GM23338 (cell line): ENCODE measurements at regions not wholly inside any gene's neighbourhood (a gene's known extent, or its start where the extent isn't known, plus 50 kb on each side); places are given as distances from the start of the nearest gene placed in this dataset.

Source experiments
- ATAC-seq: fragments of 200-7000 bp; cut with Tn5 transposase; 3 replicates; pipeline ENCODE4 v1.9.1; 2020
- DNase-seq: peaks from one replicate; pipeline ENCODE4 v3.0.0-alpha.2; 2015; ENCODE audit warnings: low spot score
- H2AFZ ChIP-seq: fragments of 200-600 bp; sonication (generic); 2 replicates; pipeline ENCODE4 v1.8.0; 2016; ENCODE audit warnings: antibody characterized with exemption, mild to moderate bottlenecking, moderate library complexity
- H3F3A ChIP-seq: fragments of 200-600 bp; sonication (generic); replicated peaks from 2 replicates; pipeline ENCODE4 v1.8.0; 2017; ENCODE audit warnings: antibody characterized with exemption, mixed run types, low read depth
- H3K27ac ChIP-seq: fragments of 200-600 bp; sonication (generic); 2 replicates; pipeline ENCODE4 v1.6.1; 2016; ENCODE audit warnings: low read depth
- H3K27me3 ChIP-seq: fragments of 200-600 bp; sonication (generic); 2 replicates; pipeline ENCODE4 v1.8.0; 2016; ENCODE audit warnings: mild to moderate bottlenecking, mixed run types, moderate library complexity; ENCODE audit not compliant: insufficient read depth
- H3K36me3 ChIP-seq: fragments of 200-600 bp; sonication (generic); 2 replicates; pipeline ENCODE4 v1.8.0; 2016; ENCODE audit warnings: mild to moderate bottlenecking; ENCODE audit not compliant: insufficient read depth
- H3K4me1 ChIP-seq: fragments of 200-600 bp; sonication (generic); 2 replicates; pipeline ENCODE4 v1.8.0; 2016; ENCODE audit warnings: mild to moderate bottlenecking, moderate library complexity; ENCODE audit not compliant: insufficient read depth
- H3K4me2 ChIP-seq: fragments of 200-600 bp; sonication (generic); 2 replicates; pipeline ENCODE4 v1.7.1; 2017; ENCODE audit warnings: mixed run types
- H3K4me3 ChIP-seq: fragments of 200-600 bp; sonication (generic); 2 replicates; pipeline ENCODE4 v1.6.1; 2016; ENCODE audit warnings: mixed run types
- H3K79me2 ChIP-seq: fragments of 200-600 bp; sonication (generic); replicated peaks from 2 replicates; pipeline ENCODE4 v1.8.0; 2017; ENCODE audit warnings: mild to moderate bottlenecking; ENCODE audit not compliant: insufficient read depth
- H3K9me2 ChIP-seq: fragments of 200-600 bp; sonication (generic); 2 replicates; pipeline ENCODE4 v1.8.0; 2017; ENCODE audit not compliant: insufficient read depth
- H4K20me1 ChIP-seq: fragments of 200-600 bp; sonication (generic); replicated peaks from 2 replicates; pipeline ENCODE4 v1.8.0; 2017; ENCODE audit warnings: mild to moderate bottlenecking; ENCODE audit not compliant: insufficient read depth
- H3K27ac Mint-ChIP-seq: 2 replicates; pipeline ENCODE4 v1.8.0; 2020; ENCODE audit warnings: inconsistent platforms, mild to moderate bottlenecking, moderate library complexity, mixed read lengths
- H3K27me3 Mint-ChIP-seq: 3 replicates; pipeline ENCODE4 v1.8.0; 2022; ENCODE audit warnings: low read depth, mild to moderate bottlenecking, moderate library complexity, mixed read lengths, inconsistent platforms; ENCODE audit not compliant: insufficient read depth, poor library complexity
- H3K36me3 Mint-ChIP-seq: 3 replicates; pipeline ENCODE4 v1.8.0; 2021; ENCODE audit warnings: low read depth, mild to moderate bottlenecking, inconsistent platforms, moderate library complexity, mixed read lengths
- H3K4me1 Mint-ChIP-seq: 3 replicates; pipeline ENCODE4 v1.8.0; 2020; ENCODE audit warnings: mild to moderate bottlenecking, inconsistent platforms, mixed read lengths
- H3K4me3 Mint-ChIP-seq: 3 replicates; pipeline ENCODE4 v1.8.0; 2021; ENCODE audit warnings: moderate library complexity, mild to moderate bottlenecking, inconsistent platforms, mixed read lengths
- H3K9me3 Mint-ChIP-seq: 3 replicates; pipeline ENCODE4 v1.8.0; 2020; ENCODE audit warnings: moderate library complexity, mild to moderate bottlenecking, inconsistent platforms, mixed read lengths
- CREB1 ChIP-seq: fragments of 250-450 bp; sonication (Bioruptor Pico); IDR thresholded peaks from 2 replicates; pipeline ENCODE4 v1.5.0; 2020; ENCODE audit warnings: low read depth, mild to moderate bottlenecking, moderate library complexity
- EZH2 ChIP-seq: fragments of 200-600 bp; sonication (generic); IDR thresholded peaks from one replicate; pipeline ENCODE4 v1.8.0; 2017; ENCODE audit warnings: antibody characterized with exemption, mild to moderate bottlenecking, low read depth; ENCODE audit not compliant: unreplicated experiment
- EZH2phosphoT487 ChIP-seq: fragments of 200-600 bp; sonication (generic); IDR thresholded peaks from one replicate; pipeline ENCODE4 v1.8.1; 2018; ENCODE audit warnings: antibody characterized with exemption; ENCODE audit not compliant: unreplicated experiment
- JUNB ChIP-seq: IDR thresholded peaks from one replicate; pipeline ENCODE4 v1.6.1; 2016; ENCODE audit warnings: antibody characterized with exemption; ENCODE audit not compliant: unreplicated experiment
- NANOG ChIP-seq: IDR thresholded peaks from 2 replicates; pipeline ENCODE4 v1.6.1; 2016; ENCODE audit warnings: antibody characterized with exemption, borderline replicate concordance
- STAT1 ChIP-seq: IDR thresholded peaks from one replicate; pipeline ENCODE4 v1.6.1; 2016; ENCODE audit warnings: antibody characterized with exemption; ENCODE audit not compliant: unreplicated experiment
- ZNF462 ChIP-seq: fragments of 250-450 bp; sonication (Bioruptor Pico); IDR thresholded peaks from 2 replicates; pipeline ENCODE4 v1.5.0; 2020; ENCODE audit warnings: mild to moderate bottlenecking, moderate library complexity

- TF ChIP-seq ZNF462, result no peak
- no peak for TF ChIP-seq EZH2
- TF ChIP-seq JUNB, result no peak
- no peak for TF ChIP-seq NANOG
Measured at GRCh38 chr4:151853034-151853433, 92.2 kb upstream of the GATB start (continued).

GRCh38 chr4:151852202-151852601 lies 91.4 kb upstream of the GATB start:
- no peaks in the 10 kb centered on the region for H4K20me1 ChIP-seq
- TF ChIP-seq EZH2phosphoT487 (no peak), CREB1 (CRISPR knock-in tag) (no peak), STAT1 (no peak), JUNB (no peak)
- H3K4me2 ChIP-seq, result no peak overlapping the region
- no peak overlapping the region for H3K27ac ChIP-seq
- Mint-ChIP-seq H3K4me1 (peaks cover 4% of the 10 kb centered on the region; the same call in 2 of the 3 replicates), H3K4me3 (no peak overlapping the region), H3K9me3 (peaks cover 5% of the 10 kb centered on the region; the same call in 1 of the 3 replicates), H3K27ac (no peak overlapping the region), H3K27me3 (no peaks in the 10 kb centered on the region), H3K36me3 (no peaks in the 10 kb centered on the region)
- H3K79me2 ChIP-seq, result no peaks in the 10 kb centered on the region
- DNase-seq (no peak), ATAC-seq (no peak)
- no peaks in the 10 kb centered on the region for H3F3A ChIP-seq
- H3K4me1 ChIP-seq, result no peaks in the 10 kb centered on the region
- no peak overlapping the region for H2AFZ ChIP-seq
- H3K27me3 ChIP-seq, result no peaks in the 10 kb centered on the region
- H3K9me2 ChIP-seq, result peaks cover 8% of the 10 kb centered on the region; the same call in 1 of the 2 replicates
- no peaks in the 10 kb centered on the region for H3K36me3 ChIP-seq
- no peak overlapping the region for H3K4me3 ChIP-seq
